ENCODE measurements at regions not wholly inside any gene's neighbourhood (a gene's known extent, or its start where the extent isn't known, plus 50 kb on each side); places are given as distances from the start of the nearest gene placed in this dataset.

- TF ChIP-seq CTCF (IDR thresholded peaks at IDR 0.05 in 2 of 3, conservative IDR thresholded peaks at IDR 0.05 in 1 of 3; ENCODE audit: control insufficient read depth in 2 of 3, extremely low read depth in 1 of 3, insufficient read depth in 1 of 3, low read depth in 3 of 3, low read length in 3 of 3), result no peak
- peak; percentile 92 for TF ChIP-seq ZNF687 (IDR thresholded peaks at IDR 0.05)
- no peak for TF ChIP-seq IRF5 (IDR thresholded peaks at IDR 0.05; ENCODE audit: borderline replicate concordance)
- no peak for TF ChIP-seq RBBP5 (conservative IDR thresholded peaks at IDR 0.05)
- TF ChIP-seq REST (IDR thresholded peaks at IDR 0.05; ENCODE audit: low read depth, low read length), result no peak
- peak; percentile 68 to 72; a peak in 2 of 4 replicates for TF ChIP-seq IKZF2 (IDR thresholded peaks at IDR 0.05)
- TF ChIP-seq GABPA (IDR thresholded peaks at IDR 0.05; ENCODE audit: low read depth), result no peak
- no peak for TF ChIP-seq NR2C2 (IDR thresholded peaks at IDR 0.05; ENCODE audit: borderline replicate concordance, control insufficient read depth, insufficient read length, low read depth)
- TF ChIP-seq RELA (IDR thresholded peaks at IDR 0.05; ENCODE audit: borderline replicate concordance, partially characterized antibody), result no peak
- TF ChIP-seq ZBED1 (IDR thresholded peaks at IDR 0.05; ENCODE audit: borderline replicate concordance), result no peak; the same call in 1 of the 2 replicates
- no peak for TF ChIP-seq STAT1 (conservative IDR thresholded peaks at IDR 0.05)
- TF ChIP-seq ZBTB4 (CRISPR knock-in tag; IDR thresholded peaks at IDR 0.05), result no peak
These were observed 107.2 kb upstream of the INHBA start (continued) for GRCh38 chr7:41809940-41810576.
